Activated naive CD4-positive, alpha-beta T cell treated with anti-CD3 and anti-CD28 coated beads for 36 hours (primary cell): ENCODE measurements at regions not wholly inside any gene's neighbourhood (a gene's known extent, or its start where the extent isn't known, plus 50 kb on each side); places are given as distances from the start of the nearest gene placed in this dataset.

Experiments
- CTCF ChIA-PET: fragments of 350-600 bp; sonication (Branson Sonifier 250); formaldehyde crosslinking; loops from one replicate; lab custom pipeline; 2021; ENCODE audit warnings: antibody characterized with exemption; lab: Charles Lee
- DNase-seq: peaks from one replicate; pipeline ENCODE4 v3.0.0-alpha.2; 2020
- H3K27ac Mint-ChIP-seq: one replicate; pipeline ENCODE4 v1.8.0; 2021; ENCODE audit warnings: mild to moderate bottlenecking, mixed read lengths
- H3K27me3 Mint-ChIP-seq: one replicate; pipeline ENCODE4 v1.8.0; 2021; ENCODE audit warnings: low read depth, mixed read lengths
- H3K36me3 Mint-ChIP-seq: one replicate; pipeline ENCODE4 v1.8.0; 2021; ENCODE audit warnings: low read depth, mixed read lengths
- H3K4me1 Mint-ChIP-seq: one replicate; pipeline ENCODE4 v1.8.0; 2021; ENCODE audit warnings: low read depth, mixed read lengths
- H3K4me3 Mint-ChIP-seq: one replicate; pipeline ENCODE4 v1.8.0; 2021; ENCODE audit warnings: mild to moderate bottlenecking, moderate library complexity, mixed read lengths
- H3K9me3 Mint-ChIP-seq: one replicate; pipeline ENCODE4 v1.8.0; 2021; ENCODE audit warnings: mixed read lengths
- intact Hi-C: fragments of 100-400 bp; cut with micrococcal nuclease; formaldehyde crosslinking; loops from one replicate; pipeline ENCODE4 v1.15.1; 2023

GRCh38 chr7:155360495-155361345 lies 63.0 kb downstream of the INSIG1 start:
- Mint-ChIP-seq H3K27ac (no peak overlapping the region), H3K4me1 (no peaks in the 10 kb centered on the region), H3K27me3 (peaks cover 30% of the 10 kb centered on the region), H3K36me3 (no peaks in the 10 kb centered on the region), H3K4me3 (no peak overlapping the region), H3K9me3 (no peaks in the 10 kb centered on the region)
- intact Hi-C loops, result no loop called here
- CTCF ChIA-PET, result no interaction called here
- no peak for DNase-seq

- Mint-ChIP-seq H3K4me1 (no peaks in the 10 kb centered on the region), H3K4me3 (no peak overlapping the region), H3K9me3 (no peaks in the 10 kb centered on the region), H3K27me3 (peaks cover 30% of the 10 kb centered on the region), H3K36me3 (no peaks in the 10 kb centered on the region), H3K27ac (no peak overlapping the region)
- CTCF ChIA-PET, result no interaction called here
- intact Hi-C loops, result no loop called here
- DNase-seq, result no peak
Observed at GRCh38 chr7:155361346-155361680, 63.6 kb downstream of the INSIG1 start.

- DNase-seq, result no peak
- Mint-ChIP-seq H3K9me3 (no peaks in the 10 kb centered on the region), H3K27ac (no peak overlapping the region), H3K36me3 (no peaks in the 10 kb centered on the region), H3K4me1 (no peaks in the 10 kb centered on the region), H3K4me3 (no peak overlapping the region), H3K27me3 (peaks cover 29% of the 10 kb centered on the region)
- intact Hi-C loops, result no loop called here
- CTCF ChIA-PET, result no interaction called here
Observed at GRCh38 chr7:155361947-155362346, 64.3 kb downstream of the INSIG1 start.

GRCh38 chr7:155362380-155363145 lies 64.9 kb downstream of the INSIG1 start:
- CTCF ChIA-PET, result interaction anchor here (1.4 kb wide), 1 partner anchor 9 kb away, joined by 4 read pairs; no protein-coding TSS in a partner anchor
- intact Hi-C loops, result no loop called here
- DNase-seq, result no peak
- Mint-ChIP-seq H3K4me3 (no peak overlapping the region), H3K27me3 (peaks cover 27% of the 10 kb centered on the region), H3K36me3 (no peaks in the 10 kb centered on the region), H3K27ac (no peak overlapping the region), H3K9me3 (no peaks in the 10 kb centered on the region), H3K4me1 (no peaks in the 10 kb centered on the region)

GRCh38 chr7:155363146-155363539 lies 65.5 kb downstream of the INSIG1 start:
- no peak for DNase-seq
- CTCF ChIA-PET, result interaction anchor here (1.4 kb wide), 1 partner anchor 9 kb away, joined by 4 read pairs; no protein-coding TSS in a partner anchor
- no peak overlapping the region for H3K27ac Mint-ChIP-seq
- H3K27me3 Mint-ChIP-seq, result peaks cover 25% of the 10 kb centered on the region
- H3K4me1 Mint-ChIP-seq, result no peaks in the 10 kb centered on the region
- intact Hi-C loops, result no loop called here
- no peak overlapping the region for H3K4me3 Mint-ChIP-seq
- no peaks in the 10 kb centered on the region for H3K36me3 Mint-ChIP-seq
- H3K9me3 Mint-ChIP-seq, result no peaks in the 10 kb centered on the region

GRCh38 chr7:155363852-155364600 lies 66.3 kb downstream of the INSIG1 start:
- CTCF ChIA-PET, result interaction anchor here (0.7 to 2.5 kb wide), 4 partner anchors 8 to 35 kb away, joined by 3 to 9 read pairs (median 4); no protein-coding TSS in a partner anchor
- no peak for DNase-seq
- H3K27me3 Mint-ChIP-seq, result peaks cover 27% of the 10 kb centered on the region
- no peaks in the 10 kb centered on the region for H3K4me1 Mint-ChIP-seq
- intact Hi-C loops, result no loop called here
- H3K9me3 Mint-ChIP-seq, result peaks cover 1% of the 10 kb centered on the region
- no peaks in the 10 kb centered on the region for H3K36me3 Mint-ChIP-seq
- no peak overlapping the region for H3K27ac Mint-ChIP-seq
- no peak overlapping the region for H3K4me3 Mint-ChIP-seq

GRCh38 chr7:155365146-155365874 lies 67.6 kb downstream of the INSIG1 start:
- H3K4me3 Mint-ChIP-seq, result no peak overlapping the region
- H3K9me3 Mint-ChIP-seq, result peaks cover 1% of the 10 kb centered on the region
- no peaks in the 10 kb centered on the region for H3K4me1 Mint-ChIP-seq
- no peaks in the 10 kb centered on the region for H3K36me3 Mint-ChIP-seq
- H3K27me3 Mint-ChIP-seq, result peaks cover 34% of the 10 kb centered on the region
- CTCF ChIA-PET, result interaction anchor here (2.5 kb wide), 1 partner anchor 14 kb away, joined by 9 read pairs; no protein-coding TSS in a partner anchor
- no peak for DNase-seq
- H3K27ac Mint-ChIP-seq, result no peak overlapping the region
- intact Hi-C loops, result no loop called here

- CTCF ChIA-PET, result interaction anchor here (0.6 to 1.9 kb wide), 2 partner anchors 12 to 609 kb away, joined by 3 to 4 read pairs; no protein-coding TSS in a partner anchor
- intact Hi-C loops, result no loop called here
- H3K27me3 Mint-ChIP-seq, result peaks cover 41% of the 10 kb centered on the region
Observed at GRCh38 chr7:155368894-155369600, 71.4 kb downstream of the INSIG1 start.

GRCh38 chr7:155369766-155370165 lies 72.1 kb downstream of the INSIG1 start:
- Mint-ChIP-seq H3K36me3 (no peaks in the 10 kb centered on the region), H3K27ac (no peak overlapping the region), H3K4me1 (peaks cover 16% of the 10 kb centered on the region), H3K4me3 (no peak overlapping the region), H3K27me3 (peaks cover 46% of the 10 kb centered on the region), H3K9me3 (peaks cover 1% of the 10 kb centered on the region)
- intact Hi-C loops, result no loop called here
- no peak for DNase-seq
- CTCF ChIA-PET, result interaction anchor here (1.9 kb wide), 1 partner anchor 11 kb away, joined by 4 read pairs; no protein-coding TSS in a partner anchor

More at GRCh38 chr7:155368894-155369600, 71.4 kb downstream of the INSIG1 start:
- no peaks in the 10 kb centered on the region for H3K36me3 Mint-ChIP-seq
- H3K4me1 Mint-ChIP-seq, result peaks cover 12% of the 10 kb centered on the region
- H3K4me3 Mint-ChIP-seq, result no peak overlapping the region
- H3K9me3 Mint-ChIP-seq, result peaks cover 1% of the 10 kb centered on the region
- H3K27ac Mint-ChIP-seq, result no peak overlapping the region
- no peak for DNase-seq

- H3K9me3 Mint-ChIP-seq, result peaks cover 1% of the 10 kb centered on the region
- H3K36me3 Mint-ChIP-seq, result no peaks in the 10 kb centered on the region
- H3K4me1 Mint-ChIP-seq, result peaks cover 31% of the 10 kb centered on the region
- H3K27ac Mint-ChIP-seq, result no peak overlapping the region
- H3K4me3 Mint-ChIP-seq, result no peak overlapping the region
- peaks cover 59% of the 10 kb centered on the region for H3K27me3 Mint-ChIP-seq
- CTCF ChIA-PET, result interaction anchor here (0.5 to 1.8 kb wide), 5 partner anchors 8 to 458 kb away, joined by 3 to 6 read pairs (median 3); no protein-coding TSS in a partner anchor
- DNase-seq, result no peak
- intact Hi-C loops, result no loop called here
Observed at GRCh38 chr7:155371331-155371883, 73.7 kb downstream of the INSIG1 start.
